IPS DF 4.7 (cell line): ENCODE measurements at regions not wholly inside any gene's neighbourhood (a gene's known extent, or its start where the extent isn't known, plus 50 kb on each side); places are given as distances from the start of the nearest gene placed in this dataset.

Experiments
- DNase-seq: peaks from one replicate; pipeline ENCODE4 v3.0.0-alpha.2; 2013; ENCODE audit warnings: low spot score; ENCODE audit errors: extremely low read depth

DNA sequence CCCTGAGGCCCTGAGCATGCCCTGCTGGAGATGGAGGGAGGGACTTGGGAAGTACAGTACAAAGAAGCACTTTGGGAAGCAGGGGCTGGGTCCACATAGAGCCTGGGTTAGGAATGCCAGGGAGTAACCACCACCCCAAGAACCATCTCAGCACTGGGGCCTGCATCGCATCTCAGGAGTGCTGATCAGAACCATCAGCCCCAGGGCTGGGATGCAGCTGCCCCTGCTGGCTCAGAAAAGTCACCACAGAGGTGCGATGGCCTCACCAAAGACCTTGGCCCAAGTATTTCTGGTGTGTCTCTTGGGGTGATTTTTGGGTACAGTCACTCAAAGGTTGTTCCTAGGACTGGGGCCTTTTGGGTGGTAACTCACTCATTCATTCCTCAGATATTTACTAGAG, 236.8 kb upstream of the MVB12B start:
- DNase-seq, result no peak

DNA sequence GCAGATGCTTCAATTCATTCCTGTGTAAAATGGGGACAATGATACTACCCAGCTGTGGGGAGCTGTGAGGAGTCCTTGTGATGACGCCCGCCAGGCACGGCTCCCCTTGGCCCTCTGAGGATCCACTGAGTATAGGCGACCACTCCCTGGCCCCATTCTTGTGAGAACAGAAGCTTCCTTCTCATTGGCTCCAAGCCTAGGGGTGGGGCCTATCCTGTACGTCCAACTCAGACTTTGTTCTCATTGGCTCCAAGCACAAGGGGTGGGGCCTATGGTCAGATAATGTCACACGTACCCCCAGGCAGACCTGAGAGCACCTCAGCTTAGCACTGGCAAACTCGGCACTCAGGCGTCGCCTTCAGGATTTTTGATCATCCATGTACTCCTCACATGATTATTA, 232.9 kb upstream of the MVB12B start:
- DNase-seq, result no peak

DNA sequence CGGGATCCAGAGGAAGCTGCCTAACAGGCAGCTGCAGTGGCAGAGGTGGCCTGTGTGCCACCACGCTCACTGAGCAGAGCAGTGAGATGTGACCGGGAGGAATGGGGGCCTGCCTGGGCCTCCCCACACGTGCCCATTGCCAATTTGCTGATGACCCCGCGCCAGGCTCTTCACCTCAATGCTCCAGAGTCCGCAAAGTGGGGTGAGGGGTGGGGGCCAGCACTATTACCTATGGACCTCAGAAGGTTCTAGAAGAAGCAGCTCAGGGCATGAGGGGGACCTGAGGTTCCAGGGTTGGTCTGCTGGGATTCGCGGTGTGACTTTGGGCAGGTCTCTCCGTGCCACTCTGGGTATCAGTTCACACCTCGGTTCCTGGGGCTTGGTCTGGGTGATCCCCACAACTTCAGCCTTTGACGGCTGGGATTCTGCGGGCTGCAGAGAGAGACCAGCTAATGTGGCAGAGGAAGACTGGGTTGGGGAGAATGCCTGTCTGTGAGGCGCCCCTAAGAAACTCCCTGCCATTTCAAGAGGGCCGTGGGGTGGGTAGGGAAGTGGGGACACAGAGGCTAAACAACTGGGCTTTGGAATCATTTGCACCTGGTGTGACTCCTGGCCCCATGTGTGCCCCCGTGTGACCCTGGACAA, 231.0 kb upstream of the MVB12B start:
- DNase-seq, result no peak

DNA sequence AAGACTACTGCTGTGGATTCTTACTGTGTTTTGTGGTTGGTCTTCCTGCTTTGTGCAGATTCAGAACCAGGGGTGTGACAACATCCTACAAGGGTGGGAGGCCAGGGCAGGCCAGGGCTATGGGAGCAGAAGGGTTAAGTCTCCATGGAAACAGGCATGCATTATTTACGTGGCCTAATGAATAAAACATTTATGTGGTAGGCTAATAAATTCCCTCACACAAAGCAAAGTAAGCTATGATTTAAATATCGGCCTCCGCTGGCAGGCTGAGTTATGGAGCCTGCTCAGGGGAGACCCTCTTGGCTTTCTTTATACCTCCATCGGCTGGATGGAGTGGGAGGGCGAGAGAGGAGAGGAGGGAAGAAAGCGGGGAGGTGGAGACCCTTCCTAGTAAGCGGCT, 230.3 kb upstream of the MVB12B start:
- no peak for DNase-seq

DNA sequence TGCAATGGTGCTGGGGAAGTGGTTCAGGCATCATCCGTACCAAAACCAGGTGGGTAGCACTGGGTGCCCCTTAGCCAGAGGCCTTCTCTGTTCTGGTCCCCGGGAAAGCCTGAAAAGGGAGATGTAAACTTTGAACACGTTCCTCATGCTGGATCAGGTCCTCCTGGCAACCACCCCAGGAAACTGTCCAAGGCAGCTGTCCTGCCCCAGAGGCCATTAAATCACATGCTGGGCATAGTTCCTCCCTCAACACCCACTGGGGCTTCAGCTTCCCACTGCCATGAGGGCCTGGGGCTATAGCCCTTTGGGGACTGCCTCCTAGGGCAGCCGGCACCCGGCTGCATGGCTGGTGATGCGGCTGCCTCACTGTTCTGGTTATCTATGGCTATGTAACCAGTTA, 228.9 kb upstream of the MVB12B start:
- no peak for DNase-seq

DNA sequence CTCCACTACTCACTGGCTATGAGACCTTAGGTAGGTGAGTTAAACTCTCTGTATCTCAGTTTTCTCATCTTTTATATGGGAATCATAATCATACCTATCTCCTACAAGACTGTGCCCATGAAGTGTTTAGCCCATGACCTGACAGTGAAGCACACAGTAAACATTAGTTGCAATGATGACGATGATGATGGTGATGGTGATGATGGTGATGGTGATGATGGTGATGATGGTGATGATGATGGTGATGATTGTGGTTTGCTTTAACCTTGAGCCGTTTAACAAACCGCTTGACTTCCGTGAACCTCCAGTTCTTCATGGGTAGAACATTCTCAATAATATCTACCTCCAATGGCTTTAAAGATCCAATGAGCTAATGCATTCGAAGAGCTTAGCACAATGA, 220.2 kb upstream of the MVB12B start:
- DNase-seq, result no peak

DNA sequence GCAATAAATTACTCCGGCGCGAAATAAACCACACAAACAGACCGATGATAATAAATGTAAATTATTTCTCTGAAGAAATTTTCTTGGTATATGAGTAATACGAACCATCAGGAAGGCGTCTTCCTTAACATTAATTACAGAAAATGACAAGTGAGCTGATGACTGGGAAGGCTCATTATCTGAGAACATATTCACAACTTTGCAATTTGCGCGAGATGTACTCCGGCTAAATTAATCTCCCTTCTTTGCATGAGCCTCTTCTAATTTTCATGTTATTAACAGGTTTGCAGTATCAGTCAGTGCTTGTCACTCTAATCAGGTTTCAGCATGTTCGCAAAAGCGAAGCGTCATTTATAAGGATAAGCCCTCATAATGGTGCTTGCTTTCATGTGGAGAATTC, 218.9 kb upstream of the MVB12B start:
- no peak for DNase-seq

DNA sequence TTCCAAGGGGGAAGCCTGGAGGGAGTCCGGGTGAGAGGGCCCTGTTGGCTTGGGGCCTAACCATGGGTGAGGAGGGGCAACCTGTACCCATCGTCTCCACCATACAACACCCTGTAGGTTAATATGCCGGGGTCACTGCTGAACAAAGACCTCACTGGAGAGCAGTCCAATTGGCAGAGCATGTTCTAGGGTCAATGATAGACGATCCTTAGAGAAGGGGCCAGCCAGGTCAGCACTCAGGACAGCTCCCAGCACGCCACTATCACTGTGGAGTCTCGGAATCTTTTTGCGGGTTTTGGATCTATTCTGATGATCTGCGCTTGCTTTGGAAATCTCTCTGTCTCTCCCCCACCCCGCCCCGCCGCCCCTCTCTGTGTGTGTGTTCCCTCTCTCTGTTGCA, 218.4 kb upstream of the MVB12B start:
- no peak for DNase-seq

DNA sequence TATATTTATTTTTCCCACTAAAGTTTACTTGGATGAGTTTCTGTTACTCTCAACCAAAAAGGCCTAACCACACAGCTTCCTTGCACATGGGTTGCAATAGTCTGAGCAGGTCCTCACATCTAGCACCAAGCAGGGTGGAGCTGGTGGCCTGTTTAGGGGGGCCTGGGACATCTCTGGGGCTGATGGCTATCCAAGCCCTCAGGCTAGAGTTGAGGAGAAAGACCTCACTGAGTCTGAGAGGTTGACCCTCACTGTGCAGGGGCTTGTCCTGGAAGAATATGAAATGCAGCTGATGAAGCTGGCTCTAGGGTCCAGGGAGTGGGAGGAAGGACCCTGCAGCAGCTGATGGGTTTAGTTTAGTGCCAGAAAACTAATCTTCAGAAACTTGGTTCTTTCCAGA, 217.1 kb upstream of the MVB12B start:
- DNase-seq, result no peak

DNA sequence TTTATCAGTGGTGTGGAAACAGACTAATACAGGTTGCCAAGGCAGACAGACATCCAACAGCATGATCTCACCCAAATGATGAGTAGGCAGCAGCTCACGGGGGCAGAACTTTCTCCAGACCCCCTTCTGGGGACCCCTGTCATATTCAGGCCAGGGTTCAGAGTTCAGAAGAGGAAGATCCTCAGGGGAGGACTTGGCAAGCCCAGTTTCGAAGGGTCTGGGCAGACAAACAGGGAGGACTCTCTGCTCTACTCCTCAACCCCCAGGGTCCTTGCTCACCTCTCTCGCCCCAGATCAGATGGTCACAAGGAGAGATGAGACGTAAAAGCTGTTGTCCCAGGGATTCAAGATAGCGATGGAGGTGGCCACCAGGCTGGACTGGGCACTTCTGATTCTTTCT, 215.1 kb upstream of the MVB12B start:
- no peak for DNase-seq

DNA sequence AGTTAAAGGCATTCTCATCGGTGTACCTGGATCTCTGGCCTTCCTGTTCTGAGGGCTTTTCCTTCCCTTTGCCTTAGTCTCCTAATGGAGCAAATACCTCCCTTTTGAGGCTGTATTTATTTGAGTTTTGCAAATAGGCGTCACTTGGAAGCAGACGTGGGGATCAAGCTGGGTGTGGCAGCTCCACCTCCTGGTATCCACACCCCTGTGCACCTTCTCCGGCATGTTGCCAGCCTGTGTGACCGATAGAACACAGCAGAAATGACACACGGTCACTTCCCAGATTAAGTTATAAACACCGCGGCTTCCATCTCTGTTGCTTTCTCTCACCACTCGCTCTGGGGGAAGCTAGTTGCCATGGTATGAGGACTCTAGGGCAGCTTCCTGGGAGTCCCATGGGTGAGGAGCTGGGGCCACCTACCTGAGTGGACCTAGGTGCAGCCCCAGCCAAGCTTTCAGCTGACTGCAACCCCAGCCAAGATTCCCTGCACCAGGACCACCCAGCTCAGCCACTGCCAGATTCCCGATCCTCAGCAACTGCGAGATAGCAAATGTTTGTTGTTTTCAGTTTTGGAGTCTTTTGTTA, 214.4 kb upstream of the MVB12B start:
- DNase-seq, result no peak

DNA sequence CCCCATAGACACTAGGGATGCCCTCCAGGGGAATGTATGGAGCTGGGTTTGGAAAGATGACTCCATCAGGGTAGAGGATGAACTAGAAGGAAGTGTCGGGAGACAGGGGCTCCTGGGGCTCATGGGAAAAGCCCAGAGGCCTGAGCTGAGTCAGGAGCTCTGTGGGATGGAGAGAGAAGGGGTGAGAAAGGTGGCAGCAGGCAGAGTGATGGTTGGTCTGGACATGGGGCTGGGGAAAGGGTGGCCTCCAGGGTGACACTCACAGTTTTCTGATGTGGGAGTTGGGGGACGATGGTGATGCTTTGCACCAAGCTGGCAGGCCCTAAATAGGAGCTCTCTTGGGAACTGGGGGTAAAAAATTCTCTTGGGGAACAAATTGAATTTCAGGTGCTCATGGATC, 213.5 kb upstream of the MVB12B start:
- no peak for DNase-seq

DNA sequence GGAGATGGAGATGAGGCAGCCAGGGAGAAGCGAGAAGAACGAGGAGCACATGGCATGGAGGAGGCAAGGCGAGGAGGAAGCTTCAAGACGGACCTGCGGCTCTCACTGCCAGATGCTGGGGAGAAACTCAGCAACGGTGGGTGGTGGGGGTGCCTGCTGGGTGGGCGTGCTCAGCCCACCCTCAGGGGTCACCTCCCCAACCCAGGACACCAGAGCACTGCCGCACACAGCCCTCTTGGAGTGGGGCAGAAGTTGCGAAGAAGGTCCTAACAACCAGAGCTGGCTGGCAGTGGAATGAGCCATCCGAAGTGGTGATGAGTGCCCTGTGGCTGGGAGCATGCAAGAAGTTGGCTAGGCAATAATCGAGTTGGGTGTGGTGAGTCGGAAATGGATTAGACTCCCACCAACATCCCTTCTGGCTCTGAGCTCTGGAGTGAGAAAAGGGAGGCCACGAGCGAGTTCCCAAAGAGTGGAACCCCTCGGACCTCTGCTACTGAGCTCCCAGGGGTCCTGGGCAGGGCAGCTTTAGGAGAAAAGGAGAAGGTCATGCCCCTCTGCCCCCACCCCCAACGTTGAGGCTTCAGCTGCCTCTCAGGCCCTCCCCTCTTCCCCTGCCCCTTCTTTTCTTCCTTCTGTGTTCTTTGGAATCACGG, 212.7 kb upstream of the MVB12B start:
- no peak for DNase-seq

DNA sequence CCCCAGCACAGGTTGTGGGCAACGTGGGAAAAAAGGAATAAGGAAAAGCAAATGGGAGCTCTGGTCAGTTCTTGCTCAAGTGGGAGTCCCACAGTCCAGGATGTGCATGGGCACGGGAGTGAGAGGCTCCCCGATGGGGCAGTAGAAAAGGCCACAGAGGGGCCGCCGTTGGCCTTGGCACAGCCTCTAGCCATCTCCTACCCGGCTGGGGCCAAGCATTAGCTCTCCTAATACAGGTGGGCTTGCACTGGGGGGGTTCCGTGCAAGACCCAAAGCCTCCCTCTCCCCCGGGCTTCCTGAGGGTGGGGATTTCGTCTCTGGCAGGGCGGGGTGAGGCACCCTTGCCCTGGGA, 212.2 kb upstream of the MVB12B start:
- DNase-seq, result no peak

DNA sequence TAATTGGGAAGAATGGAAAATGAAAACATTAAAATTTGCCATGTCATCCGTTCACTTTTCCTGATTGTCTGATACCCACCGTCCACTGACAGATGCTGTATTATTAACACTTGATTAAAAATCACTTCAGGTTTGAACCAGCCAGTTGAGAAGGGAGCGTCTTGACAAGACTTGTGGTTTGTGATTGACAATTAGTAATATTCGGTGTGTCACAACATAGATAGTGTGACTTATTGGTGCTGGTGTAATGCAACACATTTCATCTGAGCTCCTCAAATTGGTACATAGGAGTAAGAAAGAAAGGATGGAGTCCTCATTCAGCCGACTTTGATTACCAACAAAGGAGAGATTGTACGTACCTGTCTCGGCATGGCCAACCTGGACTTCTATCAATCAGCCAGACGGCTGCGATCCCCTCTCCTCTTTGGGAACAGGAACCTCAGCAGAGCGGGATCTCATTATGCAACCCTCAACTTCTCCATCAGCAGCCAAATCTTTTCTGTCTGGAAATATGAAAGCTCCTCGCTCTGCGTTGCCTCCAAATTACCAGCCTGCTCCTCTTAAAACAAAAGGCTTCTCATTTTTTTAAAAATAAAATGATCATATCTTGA, 211.7 kb upstream of the MVB12B start:
- DNase-seq, result no peak

DNA sequence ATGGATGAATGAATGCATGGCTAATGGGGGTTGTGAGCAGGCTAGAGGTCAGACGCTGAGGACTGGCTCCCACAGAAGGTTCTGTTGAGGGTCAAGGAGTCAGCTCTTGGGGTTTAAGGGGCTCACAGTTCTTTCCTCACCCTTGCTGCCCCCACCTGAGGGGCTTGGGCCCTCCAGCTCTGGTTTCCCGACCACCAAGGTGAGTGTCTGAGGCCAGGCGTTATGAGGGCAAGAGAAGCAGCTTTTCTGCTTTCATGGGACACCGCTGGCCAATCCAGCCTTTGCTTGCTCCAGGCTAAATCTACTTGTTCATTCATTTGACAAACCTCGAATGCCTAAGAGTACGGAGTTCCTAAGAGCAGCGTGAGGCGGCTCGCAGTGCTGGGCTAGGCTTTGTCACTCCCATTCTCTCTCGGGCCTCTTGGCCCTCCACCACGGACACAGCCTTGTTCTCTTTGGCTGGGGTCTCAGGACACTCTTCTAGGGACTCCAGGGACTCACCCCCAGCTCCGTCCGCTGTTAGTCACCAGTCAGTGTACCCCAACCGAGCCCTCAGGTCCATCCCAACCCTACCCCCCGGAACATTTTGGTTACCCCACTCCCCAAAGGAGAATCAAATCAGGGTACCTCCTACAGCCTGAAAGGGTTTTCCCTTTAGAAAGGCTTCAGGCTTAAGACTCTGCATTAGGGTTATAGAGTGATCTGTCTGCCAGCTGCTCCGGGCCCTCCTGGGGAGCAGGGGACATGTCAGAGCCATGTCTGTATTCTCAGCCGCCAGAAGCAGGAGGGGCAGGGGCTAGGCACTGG, 210.1 kb upstream of the MVB12B start:
- DNase-seq, result no peak

DNA sequence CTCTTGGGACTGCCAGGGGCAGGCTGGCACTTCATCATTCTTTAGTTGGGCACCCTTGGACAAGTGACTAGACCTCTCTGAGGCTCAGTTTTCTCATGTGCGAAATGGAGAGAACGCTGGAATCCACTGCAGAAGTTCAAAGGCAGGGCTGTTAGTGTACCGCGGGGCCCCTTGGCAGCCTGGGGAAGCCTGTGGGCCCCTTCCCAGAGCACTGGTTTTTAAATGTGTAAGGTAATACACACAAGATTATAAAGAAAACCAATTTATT, 209.5 kb upstream of the MVB12B start:
- no peak for DNase-seq

DNA sequence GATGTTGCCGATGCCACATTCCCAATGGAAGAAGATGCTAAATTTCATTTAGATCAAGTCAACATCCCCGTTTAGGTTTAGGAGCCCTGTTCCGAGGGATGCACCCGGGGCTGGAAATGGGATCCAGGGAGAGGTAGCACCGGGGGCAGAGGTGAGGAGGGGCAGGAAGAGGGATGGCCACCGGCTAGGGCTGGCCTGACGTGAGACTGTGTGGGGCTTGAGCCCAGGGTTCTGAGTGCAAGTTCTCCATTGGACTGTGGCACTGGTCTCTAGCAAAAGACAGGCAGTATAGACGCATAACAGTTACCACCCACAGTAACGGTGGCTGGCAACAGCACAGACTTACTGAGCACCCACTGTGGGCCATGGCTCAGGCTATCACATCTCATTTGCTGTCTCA, 209.0 kb upstream of the MVB12B start:
- no peak for DNase-seq

DNA sequence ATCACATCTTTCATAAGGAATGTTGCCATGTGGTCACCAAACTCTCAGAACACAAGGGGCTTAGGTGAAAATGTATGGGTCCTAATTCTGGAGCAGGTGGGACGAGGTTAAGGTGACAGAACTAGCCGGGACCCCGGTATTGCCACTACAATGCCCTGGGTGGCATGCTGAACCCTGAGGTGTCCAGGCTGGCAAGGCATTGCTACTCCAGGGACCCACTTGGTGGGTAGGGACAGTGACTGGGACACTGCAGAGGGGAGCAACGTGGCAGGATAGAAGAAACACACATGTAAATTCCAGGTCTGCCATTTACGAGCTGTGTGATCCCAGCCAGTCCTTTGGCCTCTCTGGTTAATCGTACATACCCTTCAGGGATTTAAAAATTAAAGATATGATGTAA, 206.9 kb upstream of the MVB12B start:
- DNase-seq, result no peak

DNA sequence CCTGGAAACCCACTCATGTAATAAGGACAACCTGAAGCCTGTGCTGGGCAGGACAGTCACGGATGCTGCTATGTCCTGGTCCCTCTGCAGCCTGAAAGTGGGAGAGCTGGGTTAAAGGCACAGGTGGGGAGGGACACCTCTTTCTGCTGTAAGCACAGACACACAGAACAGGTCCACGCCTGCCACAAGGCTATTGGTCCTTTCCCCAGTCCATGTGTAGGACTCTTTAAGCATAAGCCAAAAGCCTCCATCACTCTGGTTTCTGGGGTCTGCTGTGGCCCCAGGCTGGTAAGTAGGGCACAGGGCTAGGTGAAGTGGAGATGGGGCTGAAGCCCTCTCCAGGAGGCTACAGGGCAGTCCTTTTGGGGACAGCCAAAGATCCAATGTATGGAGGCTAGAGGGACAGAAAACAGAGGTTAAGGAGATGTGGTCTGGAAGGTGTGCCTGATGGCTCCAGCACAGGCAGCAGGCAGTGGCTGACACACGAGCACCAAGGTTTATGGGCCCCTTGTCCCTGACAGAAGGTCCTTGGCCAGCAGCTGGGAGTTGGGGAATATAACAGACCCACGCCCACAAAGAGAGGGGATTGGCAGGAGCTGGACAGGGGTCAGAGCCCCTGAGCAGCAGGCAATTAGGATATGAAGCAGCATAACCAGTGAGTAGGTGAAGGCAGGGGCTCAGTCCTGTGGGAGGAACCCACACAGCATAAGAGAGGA, 203.6 kb upstream of the MVB12B start:
- DNase-seq, result no peak

DNA sequence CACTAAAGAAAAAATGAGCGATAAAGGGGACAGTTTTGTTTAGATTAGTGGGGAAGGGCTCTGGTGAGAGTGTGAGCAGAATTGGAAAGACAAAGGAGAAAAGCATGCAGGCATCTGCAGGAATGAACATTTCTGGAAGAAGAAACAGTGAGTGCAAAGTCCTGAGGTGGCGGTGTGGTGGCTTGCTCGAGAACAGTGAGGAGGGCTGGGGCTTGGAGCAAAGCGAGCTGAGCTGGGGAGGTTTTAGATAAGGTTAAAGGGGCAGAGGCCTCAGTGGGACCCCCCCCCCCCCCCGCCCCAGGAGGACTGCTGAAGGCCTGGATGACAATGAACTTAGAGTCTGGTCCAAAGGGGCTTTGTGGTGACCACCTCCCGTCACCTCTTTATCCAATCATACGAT, 202.7 kb upstream of the MVB12B start:
- DNase-seq, result no peak

DNA sequence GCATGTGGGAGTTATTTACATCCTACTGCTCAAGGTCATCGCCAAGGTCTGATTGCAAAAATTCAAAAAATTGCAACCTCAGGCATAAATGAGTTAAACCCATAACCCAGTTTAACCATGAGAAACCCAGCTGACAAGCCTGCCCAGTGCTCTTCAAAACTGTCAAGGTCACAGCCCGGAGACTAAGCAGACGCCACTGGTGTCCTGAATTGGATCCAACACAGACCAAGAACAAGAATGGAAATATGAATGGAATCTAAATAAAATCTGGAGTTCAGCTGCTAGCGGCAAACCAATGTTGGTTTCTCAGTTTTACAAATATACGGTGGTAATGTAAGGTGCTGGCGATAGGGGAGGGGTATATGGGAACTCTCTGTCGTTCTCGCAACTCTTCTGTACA, 201.5 kb upstream of the MVB12B start:
- DNase-seq, result no peak
